Activated CD8-positive, alpha-beta memory T cell treated with anti-CD3 and anti-CD28 coated beads, Interleukin-2, amount 10 ng/mL, durations not matched to agents 7 days and 5 days (primary cell): ENCODE measurements at regions not wholly inside any gene's neighbourhood (a gene's known extent, or its start where the extent isn't known, plus 50 kb on each side); places are given as distances from the start of the nearest gene placed in this dataset.

Source experiments
- ATAC-seq: fragments of 150-1000 bp; cut with Tn5 transposase; one replicate; pipeline ENCODE4 v1.10.0; 2021; ENCODE audit warnings: moderate library complexity
- CTCF ChIA-PET: fragments of 350-600 bp; sonication (Branson Sonifier 250); formaldehyde crosslinking; loops from one replicate; lab custom pipeline; 2021; ENCODE audit warnings: antibody characterized with exemption; lab: Charles Lee
- DNase-seq: peaks from one replicate; pipeline ENCODE4 v3.0.0-alpha.2; 2020
- H3K27ac Mint-ChIP-seq: one replicate; pipeline ENCODE4 v1.8.0; 2021; ENCODE audit warnings: mild to moderate bottlenecking, mixed read lengths
- H3K27me3 Mint-ChIP-seq: one replicate; pipeline ENCODE4 v1.8.0; 2021; ENCODE audit warnings: mixed read lengths
- H3K36me3 Mint-ChIP-seq: one replicate; pipeline ENCODE4 v1.8.0; 2021; ENCODE audit warnings: mild to moderate bottlenecking, mixed read lengths
- H3K4me1 Mint-ChIP-seq: one replicate; pipeline ENCODE4 v1.8.0; 2021; ENCODE audit warnings: mixed read lengths
- H3K4me3 Mint-ChIP-seq: one replicate; pipeline ENCODE4 v1.8.0; 2021; ENCODE audit warnings: mild to moderate bottlenecking, moderate library complexity, mixed read lengths
- H3K9me3 Mint-ChIP-seq: one replicate; pipeline ENCODE4 v1.8.0; 2022; ENCODE audit warnings: low read depth, mixed read lengths

DNA sequence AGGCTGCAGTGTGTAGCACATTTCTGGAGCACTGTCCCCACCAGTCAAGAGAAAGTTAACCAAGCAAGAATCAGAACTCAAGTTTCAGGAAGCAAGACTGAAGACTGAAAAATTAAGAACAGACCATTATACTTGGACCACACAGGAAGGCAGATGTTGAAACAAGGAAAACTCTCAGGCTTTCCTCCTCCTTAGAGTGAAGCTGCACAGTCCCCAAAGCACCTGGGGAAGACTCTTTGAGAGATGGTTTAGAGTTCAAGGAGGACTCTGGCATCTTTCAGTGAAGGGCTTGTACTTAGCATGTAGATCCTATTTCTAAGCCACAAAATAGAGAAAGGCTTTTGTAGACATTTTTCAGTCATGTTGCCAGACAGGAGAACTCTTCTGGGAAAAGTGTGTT lies 113.7 kb upstream of the KCTD3 start:
- Mint-ChIP-seq H3K9me3 (no peaks in the 10 kb centered on the region), H3K4me1 (no peaks in the 10 kb centered on the region), H3K4me3 (no peak overlapping the region), H3K36me3 (no peaks in the 10 kb centered on the region), H3K27me3 (no peaks in the 10 kb centered on the region), H3K27ac (no peak overlapping the region)
- CTCF ChIA-PET = no interaction called here
- no peak for ATAC-seq
- DNase-seq = no peak

DNA sequence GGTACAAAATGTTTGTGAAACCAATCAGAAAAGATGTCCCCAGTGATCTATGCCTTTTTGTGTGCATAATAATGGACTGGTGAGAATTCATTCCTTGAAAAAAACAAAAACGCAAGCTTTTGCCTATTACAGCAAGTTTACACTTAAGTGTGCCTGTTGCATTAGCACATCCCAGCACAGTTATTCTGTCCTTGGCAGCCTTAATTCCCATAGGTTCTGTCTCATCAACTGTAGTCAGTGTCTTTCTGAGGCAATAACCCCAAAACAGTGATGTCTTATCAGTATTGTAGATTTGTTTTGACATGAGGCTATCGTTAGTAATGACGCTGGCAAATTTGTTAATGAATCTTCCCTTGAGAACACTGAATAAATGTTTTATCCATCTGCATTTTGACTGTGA lies 109.9 kb upstream of the KCTD3 start:
- Mint-ChIP-seq H3K36me3 (no peaks in the 10 kb centered on the region), H3K4me1 (no peaks in the 10 kb centered on the region)
- CTCF ChIA-PET = no interaction called here

GRCh38 chr1:215458104-215458503 lies 109.0 kb upstream of the KCTD3 start:
- CTCF ChIA-PET = no interaction called here
- Mint-ChIP-seq H3K4me1 (no peaks in the 10 kb centered on the region), H3K27me3 (no peaks in the 10 kb centered on the region), H3K4me3 (no peak overlapping the region), H3K36me3 (no peaks in the 10 kb centered on the region), H3K9me3 (no peaks in the 10 kb centered on the region), H3K27ac (no peak overlapping the region)
- DNase-seq (no peak), ATAC-seq (no peak)

More for the DNA sequence above, 109.9 kb upstream of the KCTD3 start:
- DNase-seq = no peak
- ATAC-seq = no peak
- Mint-ChIP-seq H3K27ac (no peak overlapping the region), H3K27me3 (no peaks in the 10 kb centered on the region), H3K4me3 (no peak overlapping the region), H3K9me3 (no peaks in the 10 kb centered on the region)

- no peak overlapping the region for H3K27ac Mint-ChIP-seq
- no peak for DNase-seq
- no peaks in the 10 kb centered on the region for H3K4me1 Mint-ChIP-seq
- no peak overlapping the region for H3K4me3 Mint-ChIP-seq
- no peaks in the 10 kb centered on the region for H3K9me3 Mint-ChIP-seq
- H3K36me3 Mint-ChIP-seq = no peaks in the 10 kb centered on the region
- H3K27me3 Mint-ChIP-seq = no peaks in the 10 kb centered on the region
- no peak for ATAC-seq
- CTCF ChIA-PET = no interaction called here
Observed at GRCh38 chr1:215458562-215458961, 108.5 kb upstream of the KCTD3 start.

DNA sequence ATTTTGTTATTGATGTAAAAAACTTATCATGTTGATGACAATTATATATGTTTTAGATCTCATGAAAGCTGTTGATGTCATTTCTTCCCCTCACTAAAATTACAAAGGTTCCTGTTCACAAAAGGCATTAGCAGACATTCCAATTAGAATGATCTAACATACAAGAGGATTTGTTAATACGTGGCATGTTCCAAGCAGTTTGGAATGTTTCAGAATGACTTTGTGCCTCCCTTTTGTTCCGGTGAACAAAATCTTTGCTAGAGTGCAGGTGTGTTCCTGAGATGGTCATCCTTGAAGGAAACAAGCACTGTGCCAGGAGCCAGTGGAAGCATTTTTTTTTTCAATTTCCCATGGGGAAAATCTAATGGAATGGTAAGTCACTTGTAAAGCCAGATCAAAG lies 108.0 kb upstream of the KCTD3 start:
- CTCF ChIA-PET = no interaction called here
- Mint-ChIP-seq H3K27me3 (no peaks in the 10 kb centered on the region), H3K36me3 (no peaks in the 10 kb centered on the region), H3K27ac (no peak overlapping the region), H3K4me1 (no peaks in the 10 kb centered on the region), H3K9me3 (no peaks in the 10 kb centered on the region), H3K4me3 (no peak overlapping the region)
- no peak for ATAC-seq
- DNase-seq = no peak

GRCh38 chr1:215466361-215466760 lies 100.7 kb upstream of the KCTD3 start:
- Mint-ChIP-seq H3K9me3 (peaks cover 3% of the 10 kb centered on the region), H3K4me3 (no peak overlapping the region), H3K4me1 (no peaks in the 10 kb centered on the region), H3K36me3 (no peaks in the 10 kb centered on the region), H3K27ac (no peak overlapping the region), H3K27me3 (no peaks in the 10 kb centered on the region)
- no peak for ATAC-seq
- no peak for DNase-seq
- CTCF ChIA-PET = no interaction called here

DNA sequence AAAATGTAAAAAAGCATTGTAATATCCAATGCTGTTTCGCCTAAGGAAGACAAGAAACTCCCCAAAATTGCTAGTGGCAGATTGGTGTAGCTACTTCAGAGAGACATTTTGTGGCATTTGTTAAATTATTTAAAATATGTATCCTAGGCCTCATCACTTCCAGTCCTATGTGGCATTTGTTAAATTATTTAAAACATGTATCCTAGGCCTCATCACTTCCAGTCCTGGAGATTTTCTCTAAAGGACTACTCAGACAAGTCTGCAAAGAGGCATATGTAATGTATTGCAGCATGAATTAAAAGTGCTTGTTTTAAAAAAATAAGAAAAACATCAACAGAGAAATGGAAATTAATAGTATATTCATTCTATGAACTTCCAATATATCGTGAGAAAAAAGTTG lies 95.6 kb upstream of the KCTD3 start:
- H3K9me3 Mint-ChIP-seq = peaks cover 7% of the 10 kb centered on the region
- no peak for DNase-seq
- no peaks in the 10 kb centered on the region for H3K27me3 Mint-ChIP-seq
- no peak for ATAC-seq
- no peaks in the 10 kb centered on the region for H3K36me3 Mint-ChIP-seq
- H3K4me3 Mint-ChIP-seq = no peak overlapping the region
- no peaks in the 10 kb centered on the region for H3K4me1 Mint-ChIP-seq
- no peak overlapping the region for H3K27ac Mint-ChIP-seq
- CTCF ChIA-PET = no interaction called here

GRCh38 chr1:215472723-215473122 lies 94.4 kb upstream of the KCTD3 start:
- Mint-ChIP-seq H3K4me3 (no peak overlapping the region), H3K27ac (no peak overlapping the region), H3K9me3 (peaks cover 4% of the 10 kb centered on the region), H3K36me3 (no peaks in the 10 kb centered on the region), H3K27me3 (no peaks in the 10 kb centered on the region), H3K4me1 (no peaks in the 10 kb centered on the region)
- CTCF ChIA-PET = no interaction called here
- DNase-seq (no peak), ATAC-seq (no peak)

DNA sequence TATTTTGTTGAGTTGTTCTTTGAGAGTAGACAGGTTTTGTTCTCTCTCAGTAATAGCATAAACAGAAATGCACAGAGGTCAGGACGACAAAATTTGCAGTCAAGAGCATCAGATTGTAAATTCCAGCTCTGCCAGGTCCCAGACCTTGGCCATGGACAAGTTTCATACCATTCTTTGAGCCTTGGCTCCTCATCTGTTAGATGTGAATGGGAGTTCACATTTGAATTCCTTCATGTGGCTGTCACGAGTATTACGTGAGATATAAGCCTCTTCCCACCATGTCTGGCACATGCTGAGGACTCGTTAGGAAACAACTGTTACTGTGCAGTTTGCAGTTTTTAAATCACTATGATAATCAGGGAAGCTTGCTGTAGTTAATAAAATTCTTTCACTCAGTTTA lies 93.2 kb upstream of the KCTD3 start:
- CTCF ChIA-PET = no interaction called here
- H3K4me1 Mint-ChIP-seq = no peaks in the 10 kb centered on the region
- DNase-seq (no peak), ATAC-seq (no peak)
- peaks cover 4% of the 10 kb centered on the region for H3K9me3 Mint-ChIP-seq
- H3K27ac Mint-ChIP-seq = no peak overlapping the region
- no peaks in the 10 kb centered on the region for H3K27me3 Mint-ChIP-seq
- no peak overlapping the region for H3K4me3 Mint-ChIP-seq
- H3K36me3 Mint-ChIP-seq = no peaks in the 10 kb centered on the region

GRCh38 chr1:215474940-215475339 lies 92.2 kb upstream of the KCTD3 start:
- H3K4me3 Mint-ChIP-seq = no peak overlapping the region
- CTCF ChIA-PET = no interaction called here
- H3K9me3 Mint-ChIP-seq = peaks cover 4% of the 10 kb centered on the region
- no peak for ATAC-seq
- H3K36me3 Mint-ChIP-seq = no peaks in the 10 kb centered on the region
- no peaks in the 10 kb centered on the region for H3K27me3 Mint-ChIP-seq
- DNase-seq = no peak
- H3K27ac Mint-ChIP-seq = no peak overlapping the region
- no peaks in the 10 kb centered on the region for H3K4me1 Mint-ChIP-seq

DNA sequence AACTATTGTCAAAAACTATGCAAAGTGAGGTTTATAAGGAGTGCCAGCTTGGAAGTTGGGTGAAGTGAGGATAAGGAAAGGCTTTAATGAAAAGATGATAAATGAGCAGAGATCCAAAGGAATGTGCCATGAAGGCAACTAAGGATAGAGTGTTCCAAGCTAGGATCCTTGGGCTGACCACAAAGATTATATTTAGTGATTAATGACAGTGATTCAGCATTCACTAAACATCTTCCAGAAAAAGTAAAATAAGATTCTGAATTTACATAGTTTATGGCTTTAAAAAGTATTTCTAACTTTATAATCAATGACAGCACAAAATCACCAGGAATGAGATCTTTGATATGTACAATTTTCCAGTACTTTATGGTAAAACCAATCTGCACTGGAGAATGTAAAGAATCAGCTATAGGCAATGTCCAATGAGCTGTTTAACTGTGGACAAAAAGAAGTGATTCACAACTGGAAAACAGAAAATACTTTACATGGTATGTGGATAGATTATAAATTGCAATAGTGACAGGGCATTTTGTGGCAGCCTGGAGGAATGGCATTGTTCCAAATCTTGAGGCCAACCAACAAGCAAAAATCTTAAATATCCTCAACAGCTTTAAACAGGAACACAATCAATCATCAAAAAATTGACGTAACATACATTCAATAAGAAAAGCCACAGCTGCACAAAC lies 91.2 kb upstream of the KCTD3 start:
- Mint-ChIP-seq H3K9me3 (peaks cover 4% of the 10 kb centered on the region), H3K4me3 (no peak overlapping the region), H3K36me3 (no peaks in the 10 kb centered on the region), H3K27ac (no peak overlapping the region), H3K27me3 (no peaks in the 10 kb centered on the region), H3K4me1 (no peaks in the 10 kb centered on the region)
- no peak for ATAC-seq
- CTCF ChIA-PET = no interaction called here
- DNase-seq = no peak

- Mint-ChIP-seq H3K4me3 (no peak overlapping the region), H3K9me3 (peaks cover 4% of the 10 kb centered on the region), H3K27me3 (no peaks in the 10 kb centered on the region), H3K4me1 (no peaks in the 10 kb centered on the region), H3K27ac (no peak overlapping the region), H3K36me3 (no peaks in the 10 kb centered on the region)
- ATAC-seq (no peak), DNase-seq (no peak)
- CTCF ChIA-PET = no interaction called here
Observed at GRCh38 chr1:215476541-215476940, 90.6 kb upstream of the KCTD3 start.

DNA sequence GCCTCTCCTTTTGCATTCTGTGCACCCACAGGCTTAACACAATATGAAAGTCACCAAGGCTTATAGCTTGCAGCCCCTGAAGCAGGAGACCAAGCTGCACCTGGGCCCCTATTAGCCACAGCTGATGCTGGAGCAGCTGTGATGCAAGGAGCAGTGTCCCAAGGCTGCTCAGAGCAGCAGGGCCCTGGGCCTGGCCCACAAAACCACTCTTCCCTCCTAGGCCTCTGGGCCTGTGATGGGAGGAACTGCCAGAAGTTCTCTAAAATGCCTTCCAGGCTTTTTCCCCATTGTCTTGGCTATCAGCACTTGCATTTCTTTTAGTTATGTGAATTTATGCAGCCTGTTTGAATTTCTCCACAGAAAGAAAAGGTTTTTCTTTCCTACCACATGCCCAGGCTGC lies 89.5 kb upstream of the KCTD3 start:
- Mint-ChIP-seq H3K27me3 (no peaks in the 10 kb centered on the region), H3K36me3 (no peaks in the 10 kb centered on the region), H3K9me3 (peaks cover 7% of the 10 kb centered on the region), H3K27ac (no peak overlapping the region), H3K4me3 (no peak overlapping the region), H3K4me1 (no peaks in the 10 kb centered on the region)
- CTCF ChIA-PET = no interaction called here
- ATAC-seq = no peak
- no peak for DNase-seq

DNA sequence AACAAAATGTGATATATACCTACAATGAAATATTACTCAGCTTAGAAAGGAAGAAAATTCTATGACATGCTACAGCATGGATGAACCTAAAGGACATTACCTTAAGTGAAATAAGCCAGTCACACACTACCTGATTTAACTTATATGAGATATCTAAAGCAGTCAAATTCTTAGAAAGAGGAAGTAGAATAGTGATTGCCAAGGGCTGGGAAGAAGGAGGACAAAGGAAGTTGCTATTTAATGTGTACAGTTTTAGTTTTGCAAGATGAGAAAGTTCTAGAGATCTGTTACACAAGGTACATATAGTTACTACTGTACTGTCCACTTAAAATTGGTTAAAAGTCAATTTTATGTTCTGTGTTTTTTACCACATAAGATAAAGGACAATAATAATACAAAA lies 87.5 kb upstream of the KCTD3 start:
- CTCF ChIA-PET = no interaction called here
- ATAC-seq = no peak

GRCh38 chr1:215482079-215482478 lies 85.0 kb upstream of the KCTD3 start:
- H3K36me3 Mint-ChIP-seq = no peaks in the 10 kb centered on the region
- H3K4me3 Mint-ChIP-seq = no peak overlapping the region
- H3K27me3 Mint-ChIP-seq = no peaks in the 10 kb centered on the region
- no peak for DNase-seq
- ATAC-seq = no peak
- peaks cover 3% of the 10 kb centered on the region for H3K9me3 Mint-ChIP-seq
- H3K4me1 Mint-ChIP-seq = no peaks in the 10 kb centered on the region
- CTCF ChIA-PET = no interaction called here
- no peak overlapping the region for H3K27ac Mint-ChIP-seq

More for the DNA sequence above, 87.5 kb upstream of the KCTD3 start:
- no peak for DNase-seq
- Mint-ChIP-seq H3K4me3 (no peak overlapping the region), H3K4me1 (no peaks in the 10 kb centered on the region), H3K9me3 (peaks cover 7% of the 10 kb centered on the region), H3K27me3 (no peaks in the 10 kb centered on the region), H3K27ac (no peak overlapping the region), H3K36me3 (no peaks in the 10 kb centered on the region)
